SU-DHL-6 (cell line): ENCODE measurements at regions not wholly inside any gene's neighbourhood (a gene's known extent, or its start where the extent isn't known, plus 50 kb on each side); places are given as distances from the start of the nearest gene placed in this dataset.

Experiments
- H2AFZ ChIP-seq: fragments of 200-600 bp; sonication (generic); 2 replicates; pipeline ENCODE4 v1.6.1; 2014; ENCODE audit warnings: low read depth, mild to moderate bottlenecking, moderate library complexity, mixed read lengths, antibody characterized with exemption, low read length; ENCODE audit not compliant: severe bottlenecking
- H3F3A ChIP-seq: fragments of 200-600 bp; shearing (Covaris generic); 2 replicates; pipeline ENCODE4 v1.6.0; 2016; ENCODE audit warnings: antibody characterized with exemption, mild to moderate bottlenecking; ENCODE audit not compliant: insufficient read depth
- H3K27ac ChIP-seq: fragments of 200-600 bp; sonication (generic); 2 replicates; pipeline ENCODE4 v1.5.1; 2016; ENCODE audit warnings: low read depth, mild to moderate bottlenecking, low read length, moderate library complexity, mixed read lengths
- H3K27me3 ChIP-seq: fragments of 200-600 bp; sonication (generic), shearing (Covaris generic); 2 replicates; pipeline ENCODE4 v1.6.0; 2014; ENCODE audit warnings: mild to moderate bottlenecking, low read length
- H3K36me3 ChIP-seq: fragments of 200-600 bp; sonication (generic); 2 replicates; pipeline ENCODE4 v1.6.1; 2014; ENCODE audit warnings: mild to moderate bottlenecking, low read length, mixed read lengths
- H3K4me2 ChIP-seq: fragments of 300-600, 200-600 bp; shearing (Covaris generic), sonication (generic); 2 replicates; pipeline ENCODE4 v1.6.0; 2014; ENCODE audit warnings: low read length, low read depth, mild to moderate bottlenecking; ENCODE audit not compliant: poor library complexity, severe bottlenecking
- H3K4me3 ChIP-seq: fragments of 200-600 bp; sonication (generic); 2 replicates; pipeline ENCODE4 v1.5.1; 2014; ENCODE audit warnings: antibody characterized with exemption, low read length, mild to moderate bottlenecking, mixed read lengths; ENCODE audit not compliant: insufficient read depth, poor library complexity, severe bottlenecking
- H3K79me2 ChIP-seq: fragments of 200-600 bp; sonication (generic); 2 replicates; pipeline ENCODE4 v1.6.1; 2014; ENCODE audit warnings: mild to moderate bottlenecking, low read length, moderate library complexity; ENCODE audit not compliant: insufficient read depth
- H3K9ac ChIP-seq: fragments of 200-600 bp; sonication (generic); 2 replicates; pipeline ENCODE4 v1.7.0; 2014; ENCODE audit warnings: mild to moderate bottlenecking, low read length
- H3K9me2 ChIP-seq: fragments of 200-600 bp; sonication (generic); replicated peaks from 2 replicates; pipeline ENCODE4 v1.6.1; 2014; ENCODE audit warnings: low read length; ENCODE audit not compliant: insufficient read depth
- H3K9me3 ChIP-seq: fragments of 200-600 bp; sonication (generic); 2 replicates; pipeline ENCODE4 v1.6.1; 2014; ENCODE audit warnings: low read length, mixed read lengths; ENCODE audit not compliant: insufficient read depth
- H4K20me1 ChIP-seq: fragments of 200-600 bp; sonication (generic); 2 replicates; pipeline ENCODE4 v1.6.1; 2014; ENCODE audit warnings: low read depth, mild to moderate bottlenecking, antibody characterized with exemption, low read length, moderate library complexity, mixed read lengths
- CTCF ChIP-seq: fragments of 200-600 bp; sonication (generic); IDR thresholded peaks from one replicate; pipeline ENCODE4 v1.5.1; 2017; ENCODE audit warnings: antibody characterized with exemption, mild to moderate bottlenecking, low read length, moderate library complexity; ENCODE audit not compliant: insufficient read depth, poor library complexity, severe bottlenecking
- EZH2phosphoT487 ChIP-seq: fragments of 200-600 bp; sonication (generic), shearing (Covaris generic); conservative IDR thresholded peaks from 2 replicates; pipeline ENCODE4 v1.6.1; 2018; ENCODE audit warnings: mild to moderate bottlenecking, antibody characterized with exemption, low read length, moderate library complexity, mixed read lengths

GRCh38 chr14:38556252-38556651, 300.4 kb upstream of the CLEC14A start:
- H4K20me1 ChIP-seq = no peaks in the 10 kb centered on the region
- no peak overlapping the region for H3K4me3 ChIP-seq
- H3K9me2 ChIP-seq = no peaks in the 10 kb centered on the region
- no peaks in the 10 kb centered on the region for H3K27me3 ChIP-seq
- H3K9ac ChIP-seq = no peak overlapping the region
- H3K36me3 ChIP-seq = no peaks in the 10 kb centered on the region
- no peaks in the 10 kb centered on the region for H3K79me2 ChIP-seq
- H2AFZ ChIP-seq = no peak overlapping the region
- H3F3A ChIP-seq = no peaks in the 10 kb centered on the region
- peaks cover 14% of the 10 kb centered on the region; the same call in 1 of the 2 replicates for H3K9me3 ChIP-seq
- TF ChIP-seq EZH2phosphoT487 (no peak), CTCF (no peak)
- H3K4me2 ChIP-seq = no peak overlapping the region
- no peak overlapping the region for H3K27ac ChIP-seq

GRCh38 chr14:38554026-38554425, 298.1 kb upstream of the CLEC14A start:
- Histone ChIP-seq H4K20me1 (no peaks in the 10 kb centered on the region), H3K4me3 (no peak overlapping the region), H3K9ac (no peak overlapping the region), H3K36me3 (no peaks in the 10 kb centered on the region), H3K4me2 (no peak overlapping the region), H3K9me3 (peaks cover under 1% of the 10 kb centered on the region; the same call in 1 of the 2 replicates), H3K27me3 (no peaks in the 10 kb centered on the region), H3K27ac (no peak overlapping the region), H3F3A (no peaks in the 10 kb centered on the region), H3K9me2 (no peaks in the 10 kb centered on the region), H2AFZ (no peak overlapping the region), H3K79me2 (no peaks in the 10 kb centered on the region)
- TF ChIP-seq EZH2phosphoT487 = no peak
- no peak for TF ChIP-seq CTCF

DNA sequence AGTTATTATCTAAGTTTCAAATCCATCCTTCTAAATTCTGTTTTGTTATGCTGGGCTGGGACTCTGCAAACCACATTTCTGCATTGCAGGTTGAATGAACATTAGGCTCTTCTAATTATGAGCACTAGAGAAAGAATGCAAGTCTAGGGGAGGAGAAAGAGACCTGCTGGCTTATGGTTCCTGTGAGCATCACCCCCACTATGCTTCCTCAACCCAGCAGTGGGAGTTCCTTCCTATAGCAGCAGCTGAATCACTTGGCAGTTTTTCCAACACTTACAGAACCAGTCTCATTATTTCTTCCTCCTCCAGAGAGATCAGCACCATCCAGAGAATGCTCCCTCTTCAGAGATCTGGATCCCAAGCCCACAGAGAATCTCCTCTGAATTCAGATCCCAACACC, 297.7 kb upstream of the CLEC14A start:
- no peaks in the 10 kb centered on the region for H3K79me2 ChIP-seq
- H3K9me2 ChIP-seq = no peaks in the 10 kb centered on the region
- H3K4me2 ChIP-seq = no peak overlapping the region
- H3K9me3 ChIP-seq = no peaks in the 10 kb centered on the region
- no peaks in the 10 kb centered on the region for H3F3A ChIP-seq
- no peaks in the 10 kb centered on the region for H3K36me3 ChIP-seq
- H3K27ac ChIP-seq = no peak overlapping the region
- no peak overlapping the region for H3K9ac ChIP-seq
- H3K27me3 ChIP-seq = no peaks in the 10 kb centered on the region
- H4K20me1 ChIP-seq = no peaks in the 10 kb centered on the region
- no peak overlapping the region for H3K4me3 ChIP-seq
- TF ChIP-seq CTCF = no peak
- TF ChIP-seq EZH2phosphoT487 = no peak
- H2AFZ ChIP-seq = no peak overlapping the region
